Fibroblast of the aortic adventitia (primary cell): ENCODE measurements at regions not wholly inside any gene's neighbourhood (a gene's known extent, or its start where the extent isn't known, plus 50 kb on each side); places are given as distances from the start of the nearest gene placed in this dataset.

ENCODE experiments used
- DNase-seq: peaks from one replicate; pipeline ENCODE4 v3.0.0-alpha.2; 2010; ENCODE audit warnings: low read depth
- H3K4me3 ChIP-seq: 2 replicates; pipeline ENCODE4 v1.5.1; 2011; ENCODE audit warnings: low read depth, mild to moderate bottlenecking, control low read depth, low read length, moderate library complexity
- TF ChIP-seq, protein P1 (sequence below): IDR thresholded peaks from 2 replicates; pipeline ENCODE4 v1.5.1; 2011; ENCODE audit warnings: mild to moderate bottlenecking, low read length, control low read depth, inconsistent platforms; ENCODE audit not compliant: insufficient read depth

GRCh38 chr16:54685682-54686081 is 245.0 kb upstream of the IRX5 start:
- DNase-seq, result no peak
- TF ChIP-seq, protein P1, sequence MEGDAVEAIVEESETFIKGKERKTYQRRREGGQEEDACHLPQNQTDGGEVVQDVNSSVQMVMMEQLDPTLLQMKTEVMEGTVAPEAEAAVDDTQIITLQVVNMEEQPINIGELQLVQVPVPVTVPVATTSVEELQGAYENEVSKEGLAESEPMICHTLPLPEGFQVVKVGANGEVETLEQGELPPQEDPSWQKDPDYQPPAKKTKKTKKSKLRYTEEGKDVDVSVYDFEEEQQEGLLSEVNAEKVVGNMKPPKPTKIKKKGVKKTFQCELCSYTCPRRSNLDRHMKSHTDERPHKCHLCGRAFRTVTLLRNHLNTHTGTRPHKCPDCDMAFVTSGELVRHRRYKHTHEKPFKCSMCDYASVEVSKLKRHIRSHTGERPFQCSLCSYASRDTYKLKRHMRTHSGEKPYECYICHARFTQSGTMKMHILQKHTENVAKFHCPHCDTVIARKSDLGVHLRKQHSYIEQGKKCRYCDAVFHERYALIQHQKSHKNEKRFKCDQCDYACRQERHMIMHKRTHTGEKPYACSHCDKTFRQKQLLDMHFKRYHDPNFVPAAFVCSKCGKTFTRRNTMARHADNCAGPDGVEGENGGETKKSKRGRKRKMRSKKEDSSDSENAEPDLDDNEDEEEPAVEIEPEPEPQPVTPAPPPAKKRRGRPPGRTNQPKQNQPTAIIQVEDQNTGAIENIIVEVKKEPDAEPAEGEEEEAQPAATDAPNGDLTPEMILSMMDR, result no peak
- no peak overlapping the region for H3K4me3 ChIP-seq

- DNase-seq, result no peak
- TF ChIP-seq, protein P1, result no peak
- no peak overlapping the region for H3K4me3 ChIP-seq
Measured at GRCh38 chr16:54679531-54679930, 251.1 kb upstream of the IRX5 start.

DNA sequence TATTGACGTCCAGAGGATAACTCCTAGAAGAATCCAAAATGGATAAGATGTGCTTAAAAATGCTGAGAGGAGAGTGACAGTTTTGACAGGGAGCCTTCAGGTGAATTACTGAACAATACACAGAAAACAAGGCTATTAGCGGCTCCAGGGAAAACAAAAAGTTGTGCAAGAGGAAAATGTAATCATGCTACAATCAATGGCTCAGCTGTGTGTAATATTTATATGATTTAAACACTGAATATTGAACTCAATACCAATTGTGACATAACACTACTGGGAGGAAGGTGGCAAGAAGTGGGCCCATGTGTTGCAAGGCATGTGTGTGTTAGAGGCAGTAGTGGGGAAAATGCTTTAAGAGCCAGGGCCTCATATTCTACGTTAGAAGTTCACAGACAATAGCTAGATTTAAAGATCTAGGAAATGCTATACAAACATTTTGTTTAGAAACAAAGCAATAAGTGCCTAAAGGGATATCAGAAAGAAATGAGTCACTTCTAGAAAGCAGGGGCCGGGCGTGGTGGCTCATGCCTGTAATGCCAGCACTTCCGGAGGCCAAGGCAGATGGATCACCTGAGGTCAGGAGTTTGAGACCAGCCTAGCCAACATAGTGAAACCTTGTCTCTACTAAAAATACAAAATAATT is 253.2 kb upstream of the IRX5 start:
- DNase-seq, result no peak
- TF ChIP-seq, protein P1, result no peak
- no peak overlapping the region for H3K4me3 ChIP-seq

DNA sequence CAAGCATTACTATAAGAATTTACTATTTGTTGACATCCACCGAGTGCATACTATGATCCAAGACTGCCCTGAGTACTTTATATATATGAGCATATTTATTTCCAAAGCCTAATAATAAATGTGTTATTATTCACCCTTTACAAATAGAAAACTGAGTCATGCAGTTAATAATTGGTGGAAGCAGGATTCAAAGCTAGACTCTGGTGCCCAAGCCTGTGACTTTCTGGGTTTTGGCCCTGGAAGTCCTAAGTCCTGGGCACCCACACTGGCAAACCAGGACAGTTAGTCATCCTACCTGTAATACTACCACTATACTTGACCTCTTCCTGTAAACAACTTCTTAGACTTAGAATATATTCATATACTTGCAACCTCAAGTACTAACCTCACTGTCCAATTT is 257.4 kb upstream of the IRX5 start:
- no peak overlapping the region for H3K4me3 ChIP-seq
- TF ChIP-seq, protein P1, result no peak
- DNase-seq, result no peak

DNA sequence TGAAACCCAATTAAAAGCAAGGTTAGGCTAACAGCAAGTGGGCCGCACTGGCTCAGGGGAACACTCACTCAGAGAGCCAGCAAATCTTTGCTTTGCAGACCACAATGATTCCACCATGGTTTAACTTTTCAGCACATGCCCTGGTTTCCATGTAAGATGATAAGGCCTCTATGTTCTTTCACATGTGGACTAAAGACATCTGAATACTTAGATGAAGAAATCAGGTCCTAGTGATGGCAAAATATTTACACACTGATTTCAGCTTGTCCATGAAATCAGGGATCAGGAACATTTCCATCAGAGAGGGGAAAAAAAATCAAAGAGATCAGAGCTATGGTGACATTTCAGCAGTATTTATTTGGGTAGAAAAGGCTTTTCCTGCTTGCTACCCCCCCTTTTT is 258.2 kb upstream of the IRX5 start:
- no peak overlapping the region for H3K4me3 ChIP-seq
- no peak for DNase-seq
- TF ChIP-seq, protein P1, result no peak

DNA sequence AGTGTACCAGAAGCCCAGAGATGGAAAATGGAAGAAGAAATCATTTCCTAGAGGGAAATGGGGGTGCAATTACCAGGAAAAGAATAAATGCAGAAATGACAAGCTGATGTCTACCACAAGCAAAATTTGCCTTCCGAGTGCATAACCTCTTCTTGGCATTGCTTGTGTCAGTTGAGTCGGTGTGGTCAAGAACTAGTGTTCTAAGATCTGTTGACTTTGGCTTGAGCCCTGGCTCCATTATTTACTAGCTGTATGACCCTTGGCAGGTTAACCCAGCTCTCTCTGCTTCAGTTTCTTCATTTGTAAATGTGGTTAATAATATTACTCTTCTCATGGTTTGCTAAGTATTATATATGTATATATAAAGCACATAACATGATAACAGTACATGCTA is 273.0 kb upstream of the IRX5 start:
- no peak overlapping the region for H3K4me3 ChIP-seq
- no peak for DNase-seq
- TF ChIP-seq, protein P1, result no peak
